ENCODE measurements at regions not wholly inside any gene's neighbourhood (a gene's known extent, or its start where the extent isn't known, plus 50 kb on each side); places are given as distances from the start of the nearest gene placed in this dataset.
A peak's percentile ranks its signal among the peaks of the same experiment; 100 is the strongest.

GRCh38 chr20:60326821-60327220, 368.6 kb downstream of the CDH26 start:
- Histone ChIP-seq H3K27ac (ENCODE audit: extremely low read depth, low read depth, low read length) (no peak overlapping the region), H3K9me3 (ENCODE audit: control insufficient read depth, insufficient read depth, low read depth, low read length) (no peaks in the 10 kb centered on the region), H3K4me3 (ENCODE audit: low read depth, low read length) (no peak overlapping the region), H3K36me3 (ENCODE audit: control insufficient read depth in 2 of 2, insufficient read depth in 1 of 2, low read length in 2 of 2) (no peaks in the 10 kb centered on the region), H3K4me1 (ENCODE audit: control insufficient read depth, insufficient read depth, low read length) (no peaks in the 10 kb centered on the region)
- ChIA-PET POLR2A (no interaction called here), CTCF (interaction anchor here (0.6 to 0.7 kb wide), 3 partner anchors 21 to 269 kb away, joined by 3 to 4 read pairs (median 3); no protein-coding TSS in a partner anchor)
- no peak for TF ChIP-seq ZNF426 (tag by site-specific recombination; IDR thresholded peaks at IDR 0.05)

GRCh38 chr20:60327971-60328660, 369.9 kb downstream of the CDH26 start:
- TF ChIP-seq ZNF248 (tag by site-specific recombination; IDR thresholded peaks at IDR 0.05) (no peak), ZNF561 (tag by site-specific recombination; IDR thresholded peaks at IDR 0.05; ENCODE audit: borderline replicate concordance) (no peak)
- no peaks in the 10 kb centered on the region for H3K4me1 ChIP-seq (ENCODE audit: control insufficient read depth, insufficient read depth, low read length)
- ChIA-PET CTCF (no interaction called here), POLR2A (no interaction called here)
- H3K9me3 ChIP-seq (ENCODE audit: control insufficient read depth, insufficient read depth, low read depth, low read length), result no peaks in the 10 kb centered on the region
- H3K4me3 ChIP-seq (ENCODE audit: low read depth, low read length), result no peak overlapping the region
- H3K36me3 ChIP-seq (ENCODE audit: control insufficient read depth in 2 of 2, insufficient read depth in 1 of 2, low read length in 2 of 2), result no peaks in the 10 kb centered on the region
- no peak overlapping the region for H3K27ac ChIP-seq (ENCODE audit: extremely low read depth, low read depth, low read length)

- POLR2A ChIA-PET, result no interaction called here
- H3K4me1 ChIP-seq (ENCODE audit: control insufficient read depth, insufficient read depth, low read length), result no peaks in the 10 kb centered on the region
- no peaks in the 10 kb centered on the region for H3K9me3 ChIP-seq (ENCODE audit: control insufficient read depth, insufficient read depth, low read depth, low read length)
- H3K27ac ChIP-seq (ENCODE audit: extremely low read depth, low read depth, low read length), result no peak overlapping the region
- H3K36me3 ChIP-seq (ENCODE audit: control insufficient read depth in 2 of 2, insufficient read depth in 1 of 2, low read length in 2 of 2), result no peaks in the 10 kb centered on the region
- H3K4me3 ChIP-seq (ENCODE audit: low read depth, low read length), result no peak overlapping the region
- TF ChIP-seq ZNF16 (tag by site-specific recombination; IDR thresholded peaks at IDR 0.05; ENCODE audit: low read depth) (no peak), SCRT2 (tag by site-specific recombination; IDR thresholded peaks at IDR 0.05) (no peak), ZNF292 (tag by site-specific recombination; IDR thresholded peaks at IDR 0.05; ENCODE audit: borderline replicate concordance, low read depth) (no peak), ZNF692 (tag by site-specific recombination; IDR thresholded peaks at IDR 0.05) (no peak), ZNF2 (tag by site-specific recombination; IDR thresholded peaks at IDR 0.05) (no peak), ZIC2 (tag by site-specific recombination; IDR thresholded peaks at IDR 0.05) (0 out of 2 replicates have a peak, but pooled peaks have one; percentile 13)
- CTCF ChIA-PET, result no interaction called here
Observed at GRCh38 chr20:60330461-60330860, 372.2 kb downstream of the CDH26 start.

- Histone ChIP-seq H3K4me1 (ENCODE audit: control insufficient read depth, insufficient read depth, low read length) (no peaks in the 10 kb centered on the region), H3K27ac (ENCODE audit: extremely low read depth, low read depth, low read length) (no peak overlapping the region), H3K4me3 (ENCODE audit: low read depth, low read length) (no peak overlapping the region), H3K36me3 (ENCODE audit: control insufficient read depth in 2 of 2, insufficient read depth in 1 of 2, low read length in 2 of 2) (no peaks in the 10 kb centered on the region), H3K9me3 (ENCODE audit: control insufficient read depth, insufficient read depth, low read depth, low read length) (no peaks in the 10 kb centered on the region)
- TF ChIP-seq YY2 (tag by site-specific recombination; IDR thresholded peaks at IDR 0.05), result no peak
- TF ChIP-seq GLIS1 (tag by site-specific recombination; IDR thresholded peaks at IDR 0.05), result no peak
- no peak for TF ChIP-seq SETDB1 (IDR thresholded peaks at IDR 0.05; ENCODE audit: insufficient read length, low read length)
- no peak for TF ChIP-seq ZNF394 (tag by site-specific recombination; IDR thresholded peaks at IDR 0.05; ENCODE audit: borderline replicate concordance)
- no peak for TF ChIP-seq ZBTB20 (tag by site-specific recombination; IDR thresholded peaks at IDR 0.05)
- ChIA-PET CTCF (no interaction called here), POLR2A (no interaction called here)
Observed at GRCh38 chr20:60331688-60332300, 373.6 kb downstream of the CDH26 start.

Measured in HEK293 (cell line).